Liver (tissue), 8 donors: ENCODE measurements at regions not wholly inside any gene's neighbourhood (a gene's known extent, or its start where the extent isn't known, plus 50 kb on each side); places are given as distances from the start of the nearest gene placed in this dataset.

Source experiments
- DNase-seq: peaks from one replicate; pipeline ENCODE4 v3.0.0-alpha.2; 2017; ENCODE audit warnings: low spot score
- H3K27ac ChIP-seq, 2 donors: one replicate each; pipeline ENCODE4 v1.7.0; 2013; ENCODE audit warnings: inconsistent platforms in 2 of 2, low read length in 2 of 2, control low read depth in 1 of 2, low read depth in 1 of 2, mild to moderate bottlenecking in 1 of 2
- H3K27me3 ChIP-seq, 4 donors: one replicate each; pipeline versions ENCODE4 v1.6.1 to v1.7.0; 2013; ENCODE audit warnings: low read length in 3 of 4, inconsistent platforms in 1 of 4, mild to moderate bottlenecking in 1 of 4, moderate library complexity in 1 of 4; ENCODE audit not compliant: control insufficient read depth in 4 of 4, insufficient read depth in 4 of 4
- H3K36me3 ChIP-seq, 4 donors: one replicate each; pipeline versions ENCODE4 v1.6.1 to v1.7.0; 2013; ENCODE audit warnings: low read length in 3 of 4, mild to moderate bottlenecking in 3 of 4, low read depth in 1 of 4, moderate library complexity in 1 of 4; ENCODE audit not compliant: control insufficient read depth in 4 of 4, insufficient read depth in 3 of 4
- H3K4me1 ChIP-seq, 4 donors: one replicate each; pipeline versions ENCODE4 v1.6.1 to v1.7.0; 2013; ENCODE audit warnings: low read length in 3 of 4, mild to moderate bottlenecking in 3 of 4, moderate library complexity in 1 of 4; ENCODE audit not compliant: control insufficient read depth in 4 of 4, insufficient read depth in 4 of 4
- H3K4me3 ChIP-seq, 3 donors: one replicate each; pipeline versions ENCODE4 v1.6.1 to v1.7.0; 2013; ENCODE audit warnings: low read length in 3 of 3, control low read depth in 1 of 3, low read depth in 1 of 3, mild to moderate bottlenecking in 1 of 3
- H3K9ac ChIP-seq, 2 donors: one replicate each; pipeline ENCODE4 v1.7.0; 2013; ENCODE audit warnings: low read length in 2 of 2, mild to moderate bottlenecking in 2 of 2, moderate library complexity in 2 of 2, control low read depth in 1 of 2, low read depth in 1 of 2
- H3K9me3 ChIP-seq, 4 donors: one replicate each; pipeline versions ENCODE4 v1.6.1 to v1.7.0; 2013; ENCODE audit warnings: low read length in 3 of 4; ENCODE audit not compliant: control insufficient read depth in 4 of 4
- ATF3 ChIP-seq: IDR thresholded peaks from 2 replicates; pipeline ENCODE4 v1.6.1; 2016; ENCODE audit warnings: antibody characterized with exemption
- CTCF ChIP-seq: fragments of 150-350 bp; IDR thresholded peaks from 2 replicates; pipeline ENCODE4 v1.5.1; 2017; ENCODE audit warnings: improper control_type of control experiment, low read depth, low read length; ENCODE audit not compliant: missing input control
- GABPA ChIP-seq, 2 donors: IDR thresholded peaks in 1 of 2; conservative IDR thresholded peaks in 1 of 2; 2 replicates each; pipeline ENCODE4 v1.6.1; 2016; ENCODE audit warnings: antibody characterized with exemption in 2 of 2, mild to moderate bottlenecking in 1 of 2, moderate library complexity in 1 of 2
- HNF4G ChIP-seq: IDR thresholded peaks from 2 replicates; pipeline ENCODE4 v1.6.1; 2016; ENCODE audit warnings: antibody characterized with exemption
- JUND ChIP-seq, 2 donors: IDR thresholded peaks; 2 replicates each; pipeline ENCODE4 v1.6.1; 2016; ENCODE audit warnings: antibody characterized with exemption in 2 of 2
- MAX ChIP-seq: IDR thresholded peaks from 2 replicates; pipeline ENCODE4 v1.6.1; 2016; ENCODE audit warnings: antibody characterized with exemption
- NR2F2 ChIP-seq: IDR thresholded peaks from 2 replicates; pipeline ENCODE4 v1.6.1; 2016; ENCODE audit warnings: antibody characterized with exemption
- RAD21 ChIP-seq, 2 donors: IDR thresholded peaks; 2 replicates each; pipeline ENCODE4 v1.6.1; 2016; ENCODE audit warnings: antibody characterized with exemption in 2 of 2, mild to moderate bottlenecking in 2 of 2
- REST ChIP-seq: IDR thresholded peaks from 2 replicates; pipeline ENCODE4 v1.6.1; 2016; ENCODE audit warnings: antibody characterized with exemption, mild to moderate bottlenecking
- RXRA ChIP-seq, 2 donors: IDR thresholded peaks; 2 replicates each; pipeline ENCODE4 v1.6.1; 2017 to 2018; ENCODE audit warnings: antibody characterized with exemption in 2 of 2, mild to moderate bottlenecking in 1 of 2
- ZBTB33 ChIP-seq: IDR thresholded peaks from 2 replicates; pipeline ENCODE4 v1.6.1; 2016; ENCODE audit warnings: antibody characterized with exemption
- WGBS: extraction: QIAGEN DNeasy Blood & Tissue Kit; methylation state at CpG from one replicate; pipeline ENCODE4 v1.1.7; 2013; 5-methylcytosine and 5-hydroxymethylcytosine counted together
- donor health status: healthy.
- donor health status: healthy.
- donor health status: healthy.
- donor health status: healthy.
- donor health status: healthy.

- no peak for TF ChIP-seq CTCF
Observed at GRCh38 chr7:52431082-52431815, 604.2 kb upstream of the POM121L12 start (continued).

- H3K9me3 ChIP-seq, result no peaks in the 10 kb centered on the region
- TF ChIP-seq GABPA (IDR thresholded peaks at IDR 0.05 in 1 of 2, conservative IDR thresholded peaks at IDR 0.05 in 1 of 2) (no peak), REST (no peak), RAD21 (IDR thresholded peaks at IDR 0.05) (no peak), HNF4G (no peak), ATF3 (no peak), JUND (IDR thresholded peaks at IDR 0.05) (no peak)
- H3K36me3 ChIP-seq, result no peaks in the 10 kb centered on the region
- no peaks in the 10 kb centered on the region for H3K4me1 ChIP-seq
- no peak overlapping the region for H3K27ac ChIP-seq
- no peak overlapping the region for H3K4me3 ChIP-seq
- 95% methylated on average over 1 of the region's 1 CpG for WGBS
- no peak overlapping the region for H3K9ac ChIP-seq
- no peaks in the 10 kb centered on the region for H3K27me3 ChIP-seq
- DNase-seq, result no peak
Observed at GRCh38 chr7:52423251-52423650, 612.2 kb upstream of the POM121L12 start.

- WGBS, result 74% methylated on average over 5 of the region's 5 CpGs
- H3K27me3 ChIP-seq, result no peaks in the 10 kb centered on the region
- DNase-seq, result no peak
Observed at GRCh38 chr7:52413051-52413450, 622.4 kb upstream of the POM121L12 start.

More at GRCh38 chr7:52413051-52413450, 622.4 kb upstream of the POM121L12 start:
- no peak for TF ChIP-seq RAD21 (IDR thresholded peaks at IDR 0.05)
- no peak for TF ChIP-seq GABPA (IDR thresholded peaks at IDR 0.05 in 1 of 2, conservative IDR thresholded peaks at IDR 0.05 in 1 of 2)
- no peak for TF ChIP-seq CTCF
- no peak for TF ChIP-seq NR2F2
- TF ChIP-seq RXRA (IDR thresholded peaks at IDR 0.05), result no peak
- no peak for TF ChIP-seq MAX
- TF ChIP-seq REST, result no peak
- TF ChIP-seq ZBTB33, result no peak
- TF ChIP-seq ATF3, result no peak
- Histone ChIP-seq H3K36me3 (no peaks in the 10 kb centered on the region), H3K4me3 (no peak overlapping the region), H3K9ac (no peak overlapping the region), H3K27ac (no peak overlapping the region), H3K9me3 (peaks cover 0 to 3% (median 1%) of the 10 kb centered on the region in 4 donors), H3K4me1 (no peaks in the 10 kb centered on the region)
